ENCODE measurements at regions not wholly inside any gene's neighbourhood (a gene's known extent, or its start where the extent isn't known, plus 50 kb on each side); places are given as distances from the start of the nearest gene placed in this dataset.

DNA sequence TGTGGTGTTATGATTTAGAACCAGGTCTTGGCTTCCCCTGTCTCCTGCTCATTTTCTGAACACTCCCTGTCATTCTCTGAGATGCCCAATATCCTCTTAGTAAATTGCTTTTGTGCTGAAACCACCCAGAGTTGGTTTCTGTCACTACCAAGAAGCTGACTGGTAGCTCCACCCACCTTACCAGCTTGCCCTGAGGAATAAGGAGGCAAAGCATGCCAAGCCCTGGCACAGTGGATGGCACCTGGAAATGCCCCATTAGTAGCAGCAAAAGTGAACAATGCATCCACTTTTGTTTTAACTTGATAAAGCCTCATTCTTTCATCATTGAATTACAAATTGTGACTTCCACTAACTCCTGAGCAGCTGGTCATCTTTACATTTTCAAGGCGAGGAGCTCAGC is 157.7 kb downstream of the CDC5L start:
- H3K27ac Mint-ChIP-seq (ENCODE audit: low read depth, unreplicated experiment): no peak overlapping the region
- no peaks in the 10 kb centered on the region for H3K4me1 Mint-ChIP-seq (ENCODE audit: insufficient read depth, unreplicated experiment)
- TF ChIP-seq, protein P1, sequence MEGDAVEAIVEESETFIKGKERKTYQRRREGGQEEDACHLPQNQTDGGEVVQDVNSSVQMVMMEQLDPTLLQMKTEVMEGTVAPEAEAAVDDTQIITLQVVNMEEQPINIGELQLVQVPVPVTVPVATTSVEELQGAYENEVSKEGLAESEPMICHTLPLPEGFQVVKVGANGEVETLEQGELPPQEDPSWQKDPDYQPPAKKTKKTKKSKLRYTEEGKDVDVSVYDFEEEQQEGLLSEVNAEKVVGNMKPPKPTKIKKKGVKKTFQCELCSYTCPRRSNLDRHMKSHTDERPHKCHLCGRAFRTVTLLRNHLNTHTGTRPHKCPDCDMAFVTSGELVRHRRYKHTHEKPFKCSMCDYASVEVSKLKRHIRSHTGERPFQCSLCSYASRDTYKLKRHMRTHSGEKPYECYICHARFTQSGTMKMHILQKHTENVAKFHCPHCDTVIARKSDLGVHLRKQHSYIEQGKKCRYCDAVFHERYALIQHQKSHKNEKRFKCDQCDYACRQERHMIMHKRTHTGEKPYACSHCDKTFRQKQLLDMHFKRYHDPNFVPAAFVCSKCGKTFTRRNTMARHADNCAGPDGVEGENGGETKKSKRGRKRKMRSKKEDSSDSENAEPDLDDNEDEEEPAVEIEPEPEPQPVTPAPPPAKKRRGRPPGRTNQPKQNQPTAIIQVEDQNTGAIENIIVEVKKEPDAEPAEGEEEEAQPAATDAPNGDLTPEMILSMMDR (IDR thresholded peaks at IDR 0.05; ENCODE audit: unreplicated experiment): no peak
- no peaks in the 10 kb centered on the region for H3K27me3 Mint-ChIP-seq (ENCODE audit: insufficient read depth, unreplicated experiment)
- intact Hi-C loops (cut with micrococcal nuclease): no loop called here
- POLR2A ChIA-PET: no interaction called here
- CTCF ChIA-PET: interaction anchor here (1.0 kb wide), 1 partner anchor 49 kb away, joined by 3 read pairs; no protein-coding TSS in a partner anchor
- no peaks in the 10 kb centered on the region for H3K36me3 Mint-ChIP-seq (ENCODE audit: insufficient read depth, unreplicated experiment)
- DNase-seq (ENCODE audit: unreplicated experiment): no peak
- no peaks in the 10 kb centered on the region for H3K9me3 Mint-ChIP-seq (ENCODE audit: unreplicated experiment)
- no TSS peak for BruUV-seq (replicated peaks)
- H3K4me3 Mint-ChIP-seq (ENCODE audit: unreplicated experiment): no peak overlapping the region

DNA sequence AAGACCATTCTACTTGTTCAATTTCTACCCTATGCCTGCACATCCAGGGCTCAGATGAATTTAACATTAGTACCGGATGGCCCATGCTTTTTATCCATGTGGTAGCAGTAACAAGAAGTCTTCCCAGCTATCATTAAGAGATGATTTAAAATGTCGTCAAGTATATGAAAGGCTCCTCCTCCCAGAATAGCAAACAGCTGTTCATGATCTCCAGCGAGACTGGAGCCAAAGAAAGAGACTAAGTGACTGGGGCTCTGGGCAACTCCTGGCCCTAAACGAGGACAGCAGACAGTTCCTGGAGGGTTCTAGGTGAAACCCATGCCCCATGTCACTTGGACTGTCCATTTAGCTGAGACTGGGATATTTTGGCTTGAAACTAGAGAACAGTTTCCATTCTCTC is 160.8 kb downstream of the CDC5L start:
- POLR2A ChIA-PET: interaction anchor here (0.7 kb wide), 1 partner anchor 64 kb away, joined by 3 read pairs; no protein-coding TSS in a partner anchor
- Mint-ChIP-seq H3K4me3 (ENCODE audit: unreplicated experiment) (no peak overlapping the region), H3K36me3 (ENCODE audit: insufficient read depth, unreplicated experiment) (no peaks in the 10 kb centered on the region), H3K27me3 (ENCODE audit: insufficient read depth, unreplicated experiment) (no peaks in the 10 kb centered on the region), H3K4me1 (ENCODE audit: insufficient read depth, unreplicated experiment) (no peaks in the 10 kb centered on the region), H3K9me3 (ENCODE audit: unreplicated experiment) (no peaks in the 10 kb centered on the region), H3K27ac (ENCODE audit: low read depth, unreplicated experiment) (no peak overlapping the region)
- intact Hi-C loops (cut with micrococcal nuclease): no loop called here
- CTCF ChIA-PET: no interaction called here
- TF ChIP-seq, protein P1 (IDR thresholded peaks at IDR 0.05; ENCODE audit: unreplicated experiment): no peak
- no peak for DNase-seq (ENCODE audit: unreplicated experiment)
- no TSS peak for BruUV-seq (replicated peaks)

DNA sequence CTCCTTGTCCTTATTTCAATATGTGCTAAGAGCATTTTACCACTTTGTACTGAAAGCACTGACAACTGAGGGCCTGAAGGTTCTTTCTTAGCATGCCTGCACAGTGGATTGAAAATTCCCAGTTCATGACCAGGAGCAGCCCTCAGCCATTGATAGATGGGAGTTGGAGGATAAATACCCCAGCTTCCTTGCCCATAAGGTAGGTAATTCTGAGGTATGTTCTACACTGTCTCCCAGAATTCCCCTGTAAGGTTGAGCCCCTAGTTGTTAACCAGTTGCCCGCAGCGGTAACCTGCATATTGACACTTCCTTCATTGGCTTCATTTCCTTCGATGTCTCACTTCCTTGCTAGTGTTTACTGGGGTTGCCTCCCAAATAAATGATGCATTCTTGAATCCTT is 162.0 kb downstream of the CDC5L start:
- Mint-ChIP-seq H3K27me3 (ENCODE audit: insufficient read depth, unreplicated experiment) (no peaks in the 10 kb centered on the region), H3K4me1 (ENCODE audit: insufficient read depth, unreplicated experiment) (no peaks in the 10 kb centered on the region), H3K4me3 (ENCODE audit: unreplicated experiment) (no peak overlapping the region), H3K9me3 (ENCODE audit: unreplicated experiment) (no peaks in the 10 kb centered on the region), H3K36me3 (ENCODE audit: insufficient read depth, unreplicated experiment) (no peaks in the 10 kb centered on the region), H3K27ac (ENCODE audit: low read depth, unreplicated experiment) (no peak overlapping the region)
- TF ChIP-seq, protein P1 (IDR thresholded peaks at IDR 0.05; ENCODE audit: unreplicated experiment): no peak
- BruUV-seq (replicated peaks): no TSS peak
- CTCF ChIA-PET: no interaction called here
- DNase-seq (ENCODE audit: unreplicated experiment): no peak
- POLR2A ChIA-PET: no interaction called here
- intact Hi-C loops (cut with micrococcal nuclease): no loop called here

DNA sequence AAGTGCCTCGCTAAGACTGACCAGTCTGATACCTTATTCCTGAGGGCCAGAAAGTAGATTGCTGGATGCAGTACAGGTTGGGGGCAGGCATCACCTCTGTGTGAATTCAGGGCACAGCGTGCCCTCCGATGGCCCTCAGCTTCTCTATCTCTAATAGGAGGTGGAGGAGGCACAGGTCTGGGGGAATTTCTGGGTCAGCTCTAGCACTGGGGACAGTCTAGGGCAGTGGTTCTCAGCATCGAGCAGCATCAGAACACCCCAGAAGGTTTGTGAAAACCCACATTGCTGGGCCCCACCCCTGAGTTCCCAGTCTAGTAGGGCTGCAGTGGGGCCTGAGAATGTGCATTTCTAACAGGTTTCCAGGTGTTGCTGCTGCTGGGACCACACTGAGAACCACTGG is 166.7 kb downstream of the CDC5L start:
- H3K27ac Mint-ChIP-seq (ENCODE audit: low read depth, unreplicated experiment): no peak overlapping the region
- no TSS peak for BruUV-seq (replicated peaks)
- no peaks in the 10 kb centered on the region for H3K27me3 Mint-ChIP-seq (ENCODE audit: insufficient read depth, unreplicated experiment)

More for the DNA sequence above, 166.7 kb downstream of the CDC5L start:
- DNase-seq (ENCODE audit: unreplicated experiment): no peak
- Mint-ChIP-seq H3K4me1 (ENCODE audit: insufficient read depth, unreplicated experiment) (peaks cover 11% of the 10 kb centered on the region), H3K9me3 (ENCODE audit: unreplicated experiment) (no peaks in the 10 kb centered on the region), H3K4me3 (ENCODE audit: unreplicated experiment) (no peak overlapping the region), H3K36me3 (ENCODE audit: insufficient read depth, unreplicated experiment) (no peaks in the 10 kb centered on the region)
- TF ChIP-seq, protein P1 (IDR thresholded peaks at IDR 0.05; ENCODE audit: unreplicated experiment): no peak
- ChIA-PET CTCF (no interaction called here), POLR2A (no interaction called here)
- intact Hi-C loops (cut with micrococcal nuclease): no loop called here

Measured in MCF 10A (cell line).